ENCODE measurements at regions not wholly inside any gene's neighbourhood (a gene's known extent, or its start where the extent isn't known, plus 50 kb on each side); places are given as distances from the start of the nearest gene placed in this dataset.

DNA sequence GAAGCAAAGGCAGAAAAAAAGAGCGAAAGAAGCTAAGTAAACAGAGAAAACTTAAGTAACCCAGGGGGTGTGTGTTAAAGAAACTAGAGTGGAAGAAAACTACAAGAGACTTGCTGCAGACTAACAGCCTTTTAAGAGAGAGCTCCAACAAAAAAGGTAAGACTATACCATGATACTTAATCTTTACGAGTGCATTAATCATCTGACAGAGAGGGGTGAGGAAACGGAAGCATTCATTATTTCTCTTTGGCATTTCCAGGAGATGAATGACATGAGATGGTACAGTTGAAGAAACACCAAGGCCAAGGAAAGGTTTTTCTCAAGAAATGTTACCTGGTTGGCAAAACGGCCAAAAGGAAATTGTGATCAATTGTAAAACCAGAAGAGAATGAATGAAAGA, 906.8 kb downstream of the QKI start:
- TF ChIP-seq EZH2 (IDR thresholded peaks at IDR 0.05; ENCODE audit: insufficient read depth, poor library complexity, severe bottlenecking), result no peak
- TF ChIP-seq EZH2phosphoT487 (IDR thresholded peaks at IDR 0.05; ENCODE audit: insufficient read depth, low read depth), result no peak
